ENCODE measurements at regions not wholly inside any gene's neighbourhood (a gene's known extent, or its start where the extent isn't known, plus 50 kb on each side); places are given as distances from the start of the nearest gene placed in this dataset. TPM values are rescaled to one million over a fixed set of nuclear protein-coding genes. Genes with fewer than 3 reads are reported as not detected.

Small RNA genes in the stretch of these regions (small RNA-seq; reads per million reads assigned to genes)
- not detected for gene AC002545.1
- gene RF00019, result not detected

All from K562 (cell line).